ENCODE measurements at regions not wholly inside any gene's neighbourhood (a gene's known extent, or its start where the extent isn't known, plus 50 kb on each side); places are given as distances from the start of the nearest gene placed in this dataset.

- no peak for TF ChIP-seq CTCF (IDR thresholded peaks at IDR 0.05 in 4 of 5, conservative IDR thresholded peaks at IDR 0.05 in 1 of 5)
- no peak for TF ChIP-seq POLR2A (IDR thresholded peaks at IDR 0.05)
Observed at GRCh38 chr19:30204721-30205120, 167.5 kb upstream of the ZNF536 start.

All from gastrocnemius medialis (tissue), 4 donors.